ENCODE measurements at regions not wholly inside any gene's neighbourhood (a gene's known extent, or its start where the extent isn't known, plus 50 kb on each side); places are given as distances from the start of the nearest gene placed in this dataset.

DNA sequence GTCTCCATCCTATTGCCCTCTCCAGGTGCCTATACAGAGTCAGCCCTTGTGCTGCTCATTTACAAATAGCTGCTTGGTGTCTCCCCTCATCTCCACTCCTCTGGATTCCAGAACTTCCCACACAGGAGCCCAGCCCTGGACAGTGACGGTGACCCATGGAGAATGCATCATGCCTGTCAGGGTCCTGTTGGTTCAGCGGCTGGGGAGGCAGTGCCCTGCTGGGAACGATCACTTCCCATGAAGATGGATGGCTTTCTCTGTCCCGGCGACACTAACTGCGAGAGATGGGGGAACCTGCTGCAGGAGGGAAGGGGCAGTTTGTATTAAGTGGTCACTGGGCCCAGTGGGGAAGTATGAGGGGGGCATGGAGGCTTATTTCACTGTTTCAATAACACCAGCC lies 395.0 kb upstream of the TBX3 start:
- DNase-seq (ENCODE audit: low spot score), result no peak

DNA sequence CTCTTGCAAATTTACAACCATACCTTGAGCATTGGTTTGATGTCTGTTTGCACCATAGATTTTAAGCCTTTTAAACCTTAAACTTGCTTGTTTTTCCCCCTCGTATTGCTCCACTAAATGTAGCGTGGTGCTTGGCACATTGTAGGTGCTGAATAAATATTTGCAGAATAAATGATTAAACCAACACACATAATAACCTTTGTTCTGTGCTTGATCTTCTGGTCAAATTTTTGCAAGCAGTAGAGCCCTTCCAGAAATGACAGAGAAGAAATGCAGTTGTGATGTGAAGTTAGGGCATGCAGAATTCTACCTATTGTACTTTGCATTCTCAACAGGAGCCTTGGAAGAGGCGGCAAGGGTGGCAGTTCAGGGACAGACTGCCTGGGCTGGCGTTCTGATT lies 394.4 kb upstream of the TBX3 start:
- DNase-seq (ENCODE audit: low spot score), result no peak

DNA sequence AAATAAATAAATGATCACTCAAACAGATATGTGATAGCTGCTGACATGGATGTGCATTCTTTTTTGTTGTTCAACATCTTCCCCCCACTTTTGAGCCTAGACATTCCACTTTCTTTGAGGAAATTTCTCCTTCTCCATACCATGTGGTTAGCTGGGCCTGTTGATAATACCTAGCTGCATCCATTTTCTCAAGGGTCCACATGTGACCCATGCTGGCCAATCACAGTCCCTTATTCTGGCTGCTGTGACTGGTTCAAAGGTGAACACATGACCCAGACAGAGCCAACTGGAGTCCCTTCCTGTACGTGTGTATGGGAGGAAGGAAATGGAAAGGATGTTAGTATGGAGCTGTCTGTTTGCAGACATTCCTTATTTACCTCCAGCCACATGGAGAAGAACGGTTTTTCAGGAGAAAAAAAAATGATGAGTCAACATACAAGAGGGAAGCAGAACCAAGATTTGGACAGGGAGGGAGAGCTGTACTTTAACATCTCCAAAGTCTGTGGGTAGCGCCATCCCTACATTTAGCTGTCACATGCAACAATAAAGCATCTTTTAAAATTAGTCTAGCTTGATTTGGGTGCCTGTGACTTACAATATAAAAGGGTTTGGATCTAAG lies 391.7 kb upstream of the TBX3 start:
- no peak for DNase-seq (ENCODE audit: low spot score)

GRCh38 chr12:115074617-115075016 lies 390.6 kb upstream of the TBX3 start:
- no peak for DNase-seq (ENCODE audit: low spot score)

DNA sequence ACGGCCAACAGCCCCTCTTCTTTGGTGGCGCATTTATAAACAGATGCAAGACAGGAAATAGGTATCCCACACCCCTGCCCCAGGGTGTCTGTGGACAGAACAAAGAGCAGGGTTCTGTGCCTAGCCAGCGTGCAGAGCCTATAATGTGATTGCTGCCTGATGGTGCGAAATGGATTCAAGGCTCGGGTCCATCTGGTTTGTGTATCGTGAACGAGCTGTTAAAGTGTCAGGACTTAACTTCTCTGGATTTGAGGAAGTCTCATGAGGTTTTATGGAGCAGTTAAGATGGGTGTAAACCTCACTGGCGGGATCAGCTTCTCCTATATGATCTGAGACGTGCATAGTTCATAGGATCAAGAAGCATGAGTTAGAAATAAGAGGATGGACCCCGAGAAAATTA lies 388.7 kb upstream of the TBX3 start:
- DNase-seq (ENCODE audit: low spot score), result no peak

GRCh38 chr12:115070313-115070712 lies 386.3 kb upstream of the TBX3 start:
- DNase-seq (ENCODE audit: low spot score), result no peak

GRCh38 chr12:115064296-115064695 lies 380.3 kb upstream of the TBX3 start:
- DNase-seq (ENCODE audit: low spot score), result no peak

DNA sequence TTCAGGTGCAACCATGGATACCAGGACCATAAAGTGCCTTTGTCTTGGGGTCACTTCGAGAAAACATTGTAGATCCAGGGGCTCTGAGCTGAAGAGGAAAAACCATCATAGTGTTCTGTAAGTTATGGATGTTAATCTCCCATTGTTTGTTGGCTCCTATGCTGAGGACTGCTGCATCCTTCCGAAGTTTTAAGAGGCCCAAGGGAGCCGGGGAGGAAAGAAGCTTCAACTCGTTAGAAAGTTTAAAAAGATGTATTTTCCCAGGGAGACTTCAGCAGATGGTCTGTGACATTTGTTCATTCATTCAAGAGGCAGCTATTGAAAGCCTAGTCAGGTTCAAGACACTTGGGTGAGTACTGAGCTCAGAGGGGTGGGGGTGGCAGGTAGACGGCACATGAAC lies 378.8 kb upstream of the TBX3 start:
- DNase-seq (ENCODE audit: low spot score), result no peak

DNA sequence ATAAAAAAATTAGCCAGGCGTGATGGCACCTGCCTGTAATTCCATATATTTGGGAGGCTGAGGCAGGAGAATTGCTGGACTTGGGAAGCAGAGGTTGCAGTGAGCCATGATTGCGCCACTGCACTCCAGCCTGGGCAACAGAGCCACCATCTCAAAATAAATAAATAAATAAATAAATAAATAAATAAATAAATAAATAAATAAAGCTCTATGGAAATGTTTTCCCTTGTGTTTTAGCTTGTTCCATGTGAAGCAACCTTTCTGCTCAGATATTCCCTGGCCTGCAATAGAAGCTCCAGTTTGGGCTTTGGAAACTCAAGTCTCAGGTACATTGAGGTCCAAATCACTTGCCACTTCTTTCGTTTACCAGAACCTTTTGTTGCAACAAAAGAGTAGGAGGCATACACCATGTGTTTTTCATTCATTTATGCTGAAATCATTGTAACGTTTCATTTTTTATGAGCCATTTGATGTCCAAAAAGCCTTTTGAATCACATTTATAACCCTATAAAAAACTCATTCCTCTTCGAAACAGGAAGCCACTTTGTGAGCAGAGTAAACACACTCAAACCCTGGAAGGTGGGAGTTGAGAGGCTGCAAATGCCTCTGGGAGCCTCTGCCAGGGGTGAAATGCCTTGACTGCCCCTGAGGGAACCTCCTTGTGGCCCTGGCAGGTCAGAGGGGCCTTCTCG lies 376.6 kb upstream of the TBX3 start:
- no peak for DNase-seq (ENCODE audit: low spot score)

- DNase-seq (ENCODE audit: low spot score), result no peak
These were observed 373.5 kb upstream of the TBX3 start for GRCh38 chr12:115057445-115057844.

GRCh38 chr12:115051378-115051777 lies 367.4 kb upstream of the TBX3 start:
- no peak for DNase-seq (ENCODE audit: low spot score)

GRCh38 chr12:115049614-115050013 lies 365.6 kb upstream of the TBX3 start:
- DNase-seq (ENCODE audit: low spot score), result no peak

DNA sequence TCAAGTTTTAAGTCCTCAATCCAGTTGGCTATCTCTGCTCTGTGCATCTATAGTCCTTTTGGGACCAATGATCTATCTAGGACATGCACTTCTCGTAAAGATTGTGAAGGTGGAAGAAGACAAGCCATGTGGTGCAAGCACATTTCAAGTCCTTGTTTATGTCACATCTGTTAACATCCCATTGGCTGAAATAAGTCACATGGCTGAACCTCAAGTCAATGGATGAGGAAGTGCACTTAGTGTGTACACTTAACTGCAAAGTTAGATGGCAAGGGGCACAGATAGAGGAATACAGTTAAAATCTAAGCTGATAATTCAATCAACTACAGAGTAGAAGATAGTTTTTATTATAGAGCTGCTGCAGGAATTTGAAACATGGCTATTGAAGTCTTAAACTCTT lies 362.8 kb upstream of the TBX3 start:
- no peak for DNase-seq (ENCODE audit: low spot score)

- DNase-seq (ENCODE audit: low spot score), result no peak
These were observed 360.1 kb upstream of the TBX3 start for GRCh38 chr12:115044073-115044472.

- DNase-seq (ENCODE audit: low spot score), result no peak
These were observed 359.1 kb upstream of the TBX3 start for GRCh38 chr12:115043079-115043478.

- DNase-seq (ENCODE audit: low spot score), result no peak
These were observed 358.4 kb upstream of the TBX3 start for GRCh38 chr12:115042341-115042740.

- no peak for DNase-seq (ENCODE audit: low spot score)
These were observed 353.9 kb upstream of the TBX3 start for GRCh38 chr12:115037830-115038229.

GRCh38 chr12:115035535-115036107 lies 351.6 kb upstream of the TBX3 start:
- no peak for DNase-seq (ENCODE audit: low spot score)

DNA sequence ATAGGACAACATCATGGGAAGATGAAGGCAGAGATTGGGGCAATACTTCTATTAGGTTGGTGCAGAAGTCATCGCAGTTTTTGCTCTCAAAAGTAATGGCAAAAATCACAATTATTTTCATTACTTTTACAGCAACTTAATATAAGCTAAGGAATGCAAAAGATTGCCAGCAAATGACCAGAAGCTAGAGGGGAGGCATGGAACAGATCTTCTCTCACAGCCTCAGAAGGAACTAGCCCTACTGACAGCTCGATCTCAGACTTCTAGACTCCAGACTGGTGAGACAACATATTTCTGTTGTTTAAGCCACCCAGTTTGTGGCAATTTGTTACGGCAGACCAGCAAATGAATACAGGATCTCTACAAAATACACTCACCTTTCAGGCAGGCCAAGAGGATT lies 348.5 kb upstream of the TBX3 start:
- no peak for DNase-seq (ENCODE audit: low spot score)

DNA sequence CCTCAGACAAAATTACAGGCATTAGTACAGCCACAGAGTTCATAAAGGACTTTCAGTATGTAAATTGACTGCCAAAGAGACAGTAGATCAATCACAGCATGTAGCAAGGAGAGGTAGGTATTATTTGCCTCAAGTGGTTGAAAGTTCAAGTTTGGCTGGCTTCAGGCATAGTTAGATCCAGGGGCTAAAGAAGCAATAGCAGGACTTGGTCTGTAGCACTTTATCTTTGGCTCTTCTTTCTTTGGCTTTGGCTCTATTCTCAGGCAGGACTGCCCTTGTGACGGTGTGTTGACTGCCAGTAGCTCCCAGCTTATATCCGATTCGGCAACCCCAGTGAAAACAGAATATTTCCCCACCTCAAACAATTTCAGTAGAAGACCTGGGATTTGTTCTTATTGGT lies 346.0 kb upstream of the TBX3 start:
- no peak for DNase-seq (ENCODE audit: low spot score)

DNA sequence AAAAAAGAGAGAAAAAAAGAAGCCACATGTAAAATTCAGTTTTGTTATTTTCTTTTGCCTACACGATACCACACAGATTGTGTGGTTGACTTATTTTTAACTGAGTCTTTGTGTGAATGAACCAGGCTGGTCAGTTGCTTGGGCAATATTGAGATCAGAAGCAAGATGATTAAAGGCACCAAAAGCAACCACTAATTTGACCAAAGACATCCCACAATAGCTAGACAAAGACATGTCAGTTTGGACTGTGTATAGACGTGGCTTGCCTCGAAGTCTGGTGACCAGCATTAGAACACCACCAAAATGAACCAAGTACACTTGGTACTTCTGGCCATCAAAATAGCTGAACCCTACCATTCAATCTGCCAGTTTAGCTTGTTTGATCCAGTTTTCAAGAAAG lies 340.6 kb upstream of the TBX3 start:
- no peak for DNase-seq (ENCODE audit: low spot score)

DNA sequence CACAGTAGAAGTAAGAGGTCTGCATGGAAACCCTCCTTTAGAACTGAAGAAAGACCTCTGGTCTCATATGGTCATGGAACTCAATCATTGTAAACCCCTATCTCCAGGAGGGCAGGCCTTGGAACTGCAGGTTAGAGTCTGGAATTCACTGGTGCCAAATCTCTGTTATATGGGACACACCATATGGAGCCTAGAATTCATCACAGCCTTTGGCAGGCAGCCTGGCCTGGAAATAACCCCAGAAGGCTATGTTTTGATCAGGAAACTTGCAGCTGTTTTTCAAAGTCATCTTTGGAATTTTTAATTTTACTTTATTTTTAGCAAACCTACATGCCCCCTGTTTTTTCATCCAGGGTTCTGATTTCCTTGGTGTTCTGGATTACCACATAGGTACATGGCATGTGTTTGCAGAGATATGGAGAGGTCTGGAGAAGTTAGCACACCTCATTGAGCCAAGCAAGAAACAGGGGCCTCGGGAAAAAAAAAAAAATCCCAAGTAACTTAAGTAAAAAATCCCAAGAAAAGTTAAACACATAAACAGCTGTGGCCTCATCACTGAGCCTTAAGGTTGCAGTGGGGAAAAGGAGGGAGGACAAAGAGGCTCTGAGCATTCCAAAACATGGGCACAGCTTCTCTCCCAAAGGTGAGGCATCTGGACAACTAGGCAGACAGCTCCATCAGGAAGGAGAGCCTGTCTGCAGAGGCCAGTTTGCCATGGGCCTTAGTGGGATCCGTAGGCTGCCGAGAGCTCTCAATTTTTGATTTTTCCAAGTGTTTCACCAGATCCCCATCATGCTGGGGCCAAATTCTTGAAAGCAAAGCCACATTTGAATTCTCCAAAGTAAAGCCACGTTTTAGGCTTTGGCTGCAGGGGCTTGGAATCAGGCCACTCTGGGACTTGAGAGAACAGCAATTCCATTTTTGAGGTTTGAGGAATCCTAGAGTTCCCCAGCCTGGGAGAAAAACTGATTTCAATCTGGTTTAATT lies 339.6 kb upstream of the TBX3 start:
- no peak for DNase-seq (ENCODE audit: low spot score)

DNA sequence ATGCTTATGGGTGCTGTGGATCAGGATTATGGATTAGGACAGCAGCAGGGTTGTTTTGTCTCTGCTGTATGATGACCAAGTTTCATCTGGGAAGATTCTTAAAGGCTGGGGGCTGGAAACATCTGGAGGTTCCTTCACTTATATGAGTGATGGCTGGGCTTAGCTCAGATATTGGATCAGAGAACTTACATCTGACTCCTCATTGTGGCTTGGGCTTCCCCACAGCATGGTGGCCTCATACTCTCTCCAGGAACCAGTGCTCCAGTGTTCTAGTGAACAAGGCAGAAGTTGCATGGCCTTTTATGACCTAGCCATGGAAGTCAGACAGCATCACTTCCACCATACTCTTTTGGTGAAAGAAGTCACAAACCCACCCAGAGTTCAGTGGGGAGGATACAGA lies 336.1 kb upstream of the TBX3 start:
- DNase-seq (ENCODE audit: low spot score), result no peak
